Transverse colon (tissue), 3 donors: ENCODE measurements at regions not wholly inside any gene's neighbourhood (a gene's known extent, or its start where the extent isn't known, plus 50 kb on each side); places are given as distances from the start of the nearest gene placed in this dataset.

ENCODE experiments used
- POLR2A ChIP-seq: fragments of 450-650 bp; IDR thresholded peaks from one replicate; pipeline ENCODE4 v1.6.1; 2016; ENCODE audit warnings: antibody characterized with exemption, mild to moderate bottlenecking, moderate library complexity
- TF ChIP-seq, protein P1 (sequence below), 5 experiments: fragments of 200-600 bp in 3 of 5; fragments of 450-650 bp in 2 of 5; sonication (generic) in 3 of 5; IDR thresholded peaks; 1 replicate in 2 of 5; 2 replicates in 3 of 5; pipeline ENCODE4 v1.5.1; 2016 to 2017; ENCODE audit warnings: antibody characterized with exemption in 5 of 5, inconsistent platforms in 3 of 5, mild to moderate bottlenecking in 2 of 5, moderate library complexity in 1 of 5

DNA sequence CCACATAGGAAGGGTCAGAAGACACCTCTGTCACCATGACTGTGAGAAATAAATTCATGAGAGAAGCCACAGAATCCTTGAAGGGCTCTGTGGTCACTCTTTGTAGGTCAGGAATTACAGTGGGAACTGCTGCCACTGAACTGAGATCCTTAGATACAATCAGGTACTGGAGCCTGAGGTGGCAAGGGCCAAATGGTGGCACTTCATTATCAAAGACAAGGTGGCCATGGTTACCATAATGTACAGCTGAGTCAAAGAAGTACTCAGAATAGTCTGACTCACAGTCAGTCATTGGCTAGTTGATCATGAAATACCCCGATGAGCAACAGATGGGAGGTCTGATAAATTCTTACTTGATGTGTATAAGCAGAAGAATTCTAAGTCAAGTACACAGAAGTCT lies 131.9 kb downstream of the RTL3 start:
- no peak for TF ChIP-seq POLR2A
- TF ChIP-seq, protein P1, sequence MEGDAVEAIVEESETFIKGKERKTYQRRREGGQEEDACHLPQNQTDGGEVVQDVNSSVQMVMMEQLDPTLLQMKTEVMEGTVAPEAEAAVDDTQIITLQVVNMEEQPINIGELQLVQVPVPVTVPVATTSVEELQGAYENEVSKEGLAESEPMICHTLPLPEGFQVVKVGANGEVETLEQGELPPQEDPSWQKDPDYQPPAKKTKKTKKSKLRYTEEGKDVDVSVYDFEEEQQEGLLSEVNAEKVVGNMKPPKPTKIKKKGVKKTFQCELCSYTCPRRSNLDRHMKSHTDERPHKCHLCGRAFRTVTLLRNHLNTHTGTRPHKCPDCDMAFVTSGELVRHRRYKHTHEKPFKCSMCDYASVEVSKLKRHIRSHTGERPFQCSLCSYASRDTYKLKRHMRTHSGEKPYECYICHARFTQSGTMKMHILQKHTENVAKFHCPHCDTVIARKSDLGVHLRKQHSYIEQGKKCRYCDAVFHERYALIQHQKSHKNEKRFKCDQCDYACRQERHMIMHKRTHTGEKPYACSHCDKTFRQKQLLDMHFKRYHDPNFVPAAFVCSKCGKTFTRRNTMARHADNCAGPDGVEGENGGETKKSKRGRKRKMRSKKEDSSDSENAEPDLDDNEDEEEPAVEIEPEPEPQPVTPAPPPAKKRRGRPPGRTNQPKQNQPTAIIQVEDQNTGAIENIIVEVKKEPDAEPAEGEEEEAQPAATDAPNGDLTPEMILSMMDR (IDR thresholded peaks at IDR 0.05), result no peak
